Osteocyte (in vitro differentiated cells): ENCODE measurements at regions not wholly inside any gene's neighbourhood (a gene's known extent, or its start where the extent isn't known, plus 50 kb on each side); places are given as distances from the start of the nearest gene placed in this dataset.
"Not testable (repeated sequence)": the region's sequence is repeated elsewhere in the genome, so short reads cannot be mapped to it uniquely, and the experiment has no call there.

ENCODE experiments used
- DNase-seq: peaks from one replicate; pipeline ENCODE4 v3.0.0; 2021; ENCODE audit warnings: mixed read lengths; ENCODE audit not compliant: unreplicated experiment; ENCODE audit errors: extremely low spot score
- H3K27ac Mint-ChIP-seq: one replicate; pipeline ENCODE4 v1.8.0; 2021; ENCODE audit warnings: mild to moderate bottlenecking, mixed read lengths; ENCODE audit not compliant: unreplicated experiment
- H3K27me3 Mint-ChIP-seq: one replicate; pipeline ENCODE4 v1.8.0; 2021; ENCODE audit warnings: mixed read lengths; ENCODE audit not compliant: unreplicated experiment
- H3K36me3 Mint-ChIP-seq: one replicate; pipeline ENCODE4 v1.8.0; 2021; ENCODE audit warnings: mixed read lengths; ENCODE audit not compliant: unreplicated experiment
- H3K4me1 Mint-ChIP-seq: one replicate; pipeline ENCODE4 v1.8.0; 2021; ENCODE audit warnings: mixed read lengths; ENCODE audit not compliant: unreplicated experiment
- H3K4me3 Mint-ChIP-seq: one replicate; pipeline ENCODE4 v1.8.0; 2021; ENCODE audit warnings: mild to moderate bottlenecking, moderate library complexity, mixed read lengths; ENCODE audit not compliant: unreplicated experiment
- H3K9me3 Mint-ChIP-seq: one replicate; pipeline ENCODE4 v1.8.0; 2021; ENCODE audit warnings: mixed read lengths; ENCODE audit not compliant: unreplicated experiment
- TF ChIP-seq, protein P1 (sequence below): fragments of 200-600 bp; sonication (generic); IDR thresholded peaks from 2 replicates; pipeline ENCODE4 v1.5.0; 2021; ENCODE audit warnings: antibody characterized with exemption, mild to moderate bottlenecking, moderate library complexity

DNA sequence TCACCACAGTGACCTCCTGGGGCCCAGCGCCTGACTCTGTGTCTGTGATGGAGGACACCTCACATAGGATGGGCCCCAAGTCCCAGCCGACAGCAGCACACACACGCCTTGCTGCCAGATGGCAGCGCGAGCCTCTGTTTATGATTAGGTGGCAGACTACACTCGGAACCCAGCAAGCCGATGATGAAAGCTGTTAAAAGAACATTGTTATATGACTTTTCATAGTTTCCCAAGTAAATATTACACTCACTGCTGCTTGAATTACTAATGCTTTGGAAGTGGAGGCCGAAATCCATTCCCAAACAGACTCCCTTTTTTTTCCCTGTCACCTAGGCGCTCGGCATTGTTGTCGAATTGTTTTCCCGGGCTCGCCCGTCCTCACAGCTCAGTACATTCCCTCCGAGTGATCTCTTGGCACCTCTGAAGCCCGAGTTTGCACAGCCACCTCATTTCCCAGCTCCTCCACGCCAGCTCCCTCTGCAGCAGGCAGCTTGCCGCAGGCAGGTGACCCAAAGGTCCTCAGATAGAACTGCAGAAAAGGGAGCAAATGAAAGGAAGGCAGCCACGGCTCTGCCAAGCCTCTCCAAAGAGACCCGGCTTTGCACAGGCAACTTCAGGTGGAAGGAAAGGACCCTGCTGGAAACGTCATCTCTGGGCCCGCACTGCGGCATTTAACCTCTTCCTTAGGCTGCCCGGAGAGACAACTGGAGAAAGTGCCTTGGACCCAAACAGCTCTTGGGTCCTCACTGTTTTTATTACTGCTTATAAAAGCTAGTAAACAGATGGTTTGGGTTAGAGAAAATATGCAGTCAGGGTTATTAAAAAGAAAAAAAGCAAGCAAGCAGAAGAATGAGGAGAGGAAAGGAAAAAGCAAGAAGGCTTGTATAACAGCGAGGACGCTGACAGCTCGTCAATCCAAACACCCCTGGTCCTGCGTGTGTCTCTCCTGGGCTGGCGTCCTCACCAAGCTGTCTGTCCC, 72.2 kb upstream of the SLC25A33 start:
- peak overlapping the region; percentile 24 for H3K4me3 Mint-ChIP-seq
- peaks cover 2% of the 10 kb centered on the region for H3K36me3 Mint-ChIP-seq
- H3K4me1 Mint-ChIP-seq = peaks cover 34% of the 10 kb centered on the region
- TF ChIP-seq, protein P1, sequence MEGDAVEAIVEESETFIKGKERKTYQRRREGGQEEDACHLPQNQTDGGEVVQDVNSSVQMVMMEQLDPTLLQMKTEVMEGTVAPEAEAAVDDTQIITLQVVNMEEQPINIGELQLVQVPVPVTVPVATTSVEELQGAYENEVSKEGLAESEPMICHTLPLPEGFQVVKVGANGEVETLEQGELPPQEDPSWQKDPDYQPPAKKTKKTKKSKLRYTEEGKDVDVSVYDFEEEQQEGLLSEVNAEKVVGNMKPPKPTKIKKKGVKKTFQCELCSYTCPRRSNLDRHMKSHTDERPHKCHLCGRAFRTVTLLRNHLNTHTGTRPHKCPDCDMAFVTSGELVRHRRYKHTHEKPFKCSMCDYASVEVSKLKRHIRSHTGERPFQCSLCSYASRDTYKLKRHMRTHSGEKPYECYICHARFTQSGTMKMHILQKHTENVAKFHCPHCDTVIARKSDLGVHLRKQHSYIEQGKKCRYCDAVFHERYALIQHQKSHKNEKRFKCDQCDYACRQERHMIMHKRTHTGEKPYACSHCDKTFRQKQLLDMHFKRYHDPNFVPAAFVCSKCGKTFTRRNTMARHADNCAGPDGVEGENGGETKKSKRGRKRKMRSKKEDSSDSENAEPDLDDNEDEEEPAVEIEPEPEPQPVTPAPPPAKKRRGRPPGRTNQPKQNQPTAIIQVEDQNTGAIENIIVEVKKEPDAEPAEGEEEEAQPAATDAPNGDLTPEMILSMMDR = no peak
- peak overlapping the region; percentile 82 for H3K27ac Mint-ChIP-seq
- no peak for DNase-seq
- no peaks in the 10 kb centered on the region for H3K9me3 Mint-ChIP-seq
- no peaks in the 10 kb centered on the region for H3K27me3 Mint-ChIP-seq

DNA sequence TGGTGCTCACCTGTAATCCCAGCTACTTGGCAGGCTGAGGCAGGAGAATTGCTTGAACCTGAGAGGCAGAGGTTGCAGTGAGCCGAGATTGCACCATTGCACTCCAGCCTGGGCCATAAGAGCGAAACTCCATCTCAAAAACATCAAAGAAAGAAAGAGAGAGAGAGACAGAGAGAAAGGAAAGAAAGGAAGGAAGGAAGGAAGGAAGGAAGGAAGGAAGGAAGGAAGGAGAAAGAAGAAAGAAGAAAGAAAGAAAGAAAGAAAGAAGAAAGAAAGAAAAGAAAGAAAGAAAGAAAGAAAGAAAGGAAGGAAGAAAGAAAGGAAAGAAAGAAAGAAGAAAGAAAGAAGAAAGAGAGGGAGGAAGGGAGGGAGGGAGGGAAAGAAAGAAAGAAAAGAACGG, 69.4 kb upstream of the SLC25A33 start:
- peaks cover 52% of the 10 kb centered on the region for H3K4me1 Mint-ChIP-seq
- H3K9me3 Mint-ChIP-seq, H3K36me3 Mint-ChIP-seq, H3K27me3 Mint-ChIP-seq, H3K4me3 Mint-ChIP-seq, H3K27ac Mint-ChIP-seq, DNase-seq: not testable (repeated sequence)

DNA sequence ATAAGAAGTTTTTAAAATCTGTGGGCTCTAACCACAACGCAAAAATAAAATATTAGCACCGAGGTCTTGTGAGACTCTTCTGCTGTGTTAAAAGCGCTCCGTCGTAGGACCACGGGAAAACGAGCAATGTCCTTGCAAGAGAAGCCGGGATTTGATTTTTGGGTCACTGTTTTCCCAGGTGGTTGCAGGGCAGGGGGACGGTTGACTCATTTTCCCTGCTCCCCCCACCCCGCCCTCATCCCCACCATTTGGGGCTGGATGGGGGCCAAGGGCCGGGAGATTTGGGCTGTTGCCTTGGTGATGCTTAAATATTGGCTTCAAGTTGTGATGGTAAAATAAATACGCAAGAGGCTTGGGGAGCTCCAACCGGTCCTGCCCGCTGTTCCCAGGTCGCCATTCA, 67.6 kb upstream of the SLC25A33 start:
- Mint-ChIP-seq H3K9me3 (no peaks in the 10 kb centered on the region), H3K36me3 (peaks cover 2% of the 10 kb centered on the region), H3K4me3 (no peak overlapping the region), H3K27me3 (no peaks in the 10 kb centered on the region), H3K4me1 (peaks cover 54% of the 10 kb centered on the region), H3K27ac (no peak overlapping the region)
- TF ChIP-seq, protein P1 = no peak
- DNase-seq = no peak

DNA sequence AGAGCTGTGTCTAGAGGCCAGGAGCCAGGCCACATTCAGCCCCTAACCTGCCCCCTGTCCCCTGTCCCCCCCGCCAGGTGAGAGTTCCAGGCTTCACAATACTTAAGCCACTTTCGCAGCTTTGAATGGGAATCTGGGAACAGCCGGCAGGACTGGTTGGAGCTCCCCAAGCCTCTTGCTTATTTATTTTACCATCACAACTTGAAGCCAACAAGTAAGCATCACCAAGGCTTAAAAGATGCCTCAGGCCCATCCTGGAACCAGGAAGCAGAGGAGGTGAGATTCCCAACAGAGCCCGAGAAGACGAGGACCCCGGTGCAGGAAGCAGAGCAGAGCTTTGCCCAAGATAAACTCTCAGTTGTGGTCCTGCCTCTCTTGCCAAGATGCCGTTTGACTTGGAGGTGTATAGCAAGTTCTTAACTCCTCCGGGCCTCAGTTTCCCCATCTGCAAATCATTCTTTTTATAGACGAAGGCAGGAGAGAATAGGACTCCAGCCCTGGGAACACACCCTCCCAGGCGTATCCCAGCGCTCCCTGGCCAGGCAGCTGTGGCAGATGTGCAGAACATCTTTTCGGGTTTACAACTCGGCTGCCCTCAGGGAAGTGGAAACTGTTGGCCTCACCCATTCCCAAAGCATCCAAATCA, 66.8 kb upstream of the SLC25A33 start:
- no peaks in the 10 kb centered on the region for H3K36me3 Mint-ChIP-seq
- no peaks in the 10 kb centered on the region for H3K27me3 Mint-ChIP-seq
- H3K27ac Mint-ChIP-seq = peak overlapping the region; percentile 93
- H3K4me1 Mint-ChIP-seq = peaks cover 45% of the 10 kb centered on the region
- no peaks in the 10 kb centered on the region for H3K9me3 Mint-ChIP-seq
- no peak for DNase-seq
- no peak overlapping the region for H3K4me3 Mint-ChIP-seq
- TF ChIP-seq, protein P1 = no peak

DNA sequence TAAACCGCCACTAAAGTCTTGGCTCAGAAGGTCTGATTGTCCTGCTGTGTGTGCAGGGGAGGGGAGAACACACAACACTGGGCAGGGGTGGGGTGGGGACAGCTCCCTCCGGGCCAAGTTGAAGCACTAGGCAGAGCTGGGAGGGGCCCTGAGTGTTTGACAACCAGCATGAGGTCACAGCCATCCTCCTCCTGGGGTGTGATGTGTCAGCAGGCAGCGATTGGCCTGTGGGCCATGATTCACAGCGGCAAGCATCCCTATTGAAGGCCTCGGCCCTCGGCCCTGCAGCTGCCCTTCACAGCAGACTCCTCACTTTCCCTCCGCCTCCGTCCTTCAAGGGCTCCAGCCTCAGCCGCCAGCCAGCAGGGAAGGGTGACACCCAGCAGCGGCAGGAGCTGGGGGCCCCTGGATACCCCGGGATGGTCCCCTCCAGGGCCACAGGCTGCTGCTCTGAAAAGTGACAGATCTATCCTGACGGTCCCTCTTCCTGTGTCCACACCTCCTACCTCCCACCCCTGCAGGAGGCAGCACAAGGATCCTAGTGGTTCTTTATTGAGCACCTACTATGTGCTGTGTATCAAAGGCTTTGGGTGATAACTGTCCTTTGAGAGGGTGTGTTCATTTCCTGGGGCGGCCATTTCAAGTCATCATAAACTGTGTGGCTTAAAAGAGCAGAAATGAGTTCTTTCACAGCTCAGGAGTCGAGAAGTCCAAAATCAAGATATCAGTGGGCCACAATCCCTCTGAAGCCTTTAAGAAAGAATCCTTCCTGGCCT, 66.0 kb upstream of the SLC25A33 start:
- no peaks in the 10 kb centered on the region for H3K9me3 Mint-ChIP-seq
- H3K4me1 Mint-ChIP-seq = peaks cover 39% of the 10 kb centered on the region
- no peaks in the 10 kb centered on the region for H3K36me3 Mint-ChIP-seq
- TF ChIP-seq, protein P1 = no peak
- peak; percentile 95 for DNase-seq
- no peak overlapping the region for H3K4me3 Mint-ChIP-seq
- H3K27me3 Mint-ChIP-seq = no peaks in the 10 kb centered on the region
- peak overlapping the region; percentile 93 for H3K27ac Mint-ChIP-seq
